IMR-90 (cell line): ENCODE measurements at regions not wholly inside any gene's neighbourhood (a gene's known extent, or its start where the extent isn't known, plus 50 kb on each side); places are given as distances from the start of the nearest gene placed in this dataset.
"Not testable (repeated sequence)": the region's sequence is repeated elsewhere in the genome, so short reads cannot be mapped to it uniquely, and the experiment has no call there.

Source experiments
- ATAC-seq: fragments of 200-7000 bp; cut with Tn5 transposase; 2 replicates; pipeline ENCODE4 v1.9.1; 2020; ENCODE audit warnings: low read depth, mild to moderate bottlenecking, moderate library complexity
- BruUV-seq: library from RNA; stranded (reverse); fragments of 400-500 nt; replicated peaks from 2 replicates; lab custom pipeline; 2021; lab: Mats Ljungman, UMichigan
- CTCF ChIA-PET: fragments of 300-600 bp; formaldehyde crosslinking; extraction: SDS; loops from one replicate; lab custom pipeline; 2021; ENCODE audit warnings: antibody characterized with exemption; lab: Yijun Ruan, JAX
- POLR2A ChIA-PET: fragments of 300-600 bp; sonication (Branson Sonifier 250); formaldehyde crosslinking; loops from one replicate; lab custom pipeline; 2022; ENCODE audit warnings: antibody characterized with exemption; ENCODE audit not compliant: unreplicated experiment; lab: Charles Lee
- DNase-seq: peaks from one replicate; pipeline ENCODE4 v3.0.0; 2013
- H2AFZ ChIP-seq: replicated peaks from 2 replicates; pipeline ENCODE3; 2013; ENCODE audit warnings: low read length, mild to moderate bottlenecking; ENCODE audit not compliant: poor library complexity
- H2AK5ac ChIP-seq: 2 replicates; pipeline ENCODE4 v1.6.1; 2013; ENCODE audit warnings: low read depth, low read length, inconsistent platforms
- H2AK9ac ChIP-seq: replicated peaks from 2 replicates; pipeline ENCODE3; 2013; ENCODE audit warnings: mild to moderate bottlenecking, low read depth, low read length, moderate library complexity; ENCODE audit not compliant: poor library complexity
- H2BK120ac ChIP-seq: 2 replicates; pipeline ENCODE4 v1.6.1; 2013; ENCODE audit warnings: low read depth, low read length, inconsistent platforms
- H2BK15ac ChIP-seq: 3 replicates; pipeline ENCODE4 v1.6.1; 2013; ENCODE audit warnings: low read depth, low read length, inconsistent platforms
- H2BK20ac ChIP-seq: 2 replicates; pipeline ENCODE4 v1.6.1; 2013; ENCODE audit warnings: low read depth, mild to moderate bottlenecking, inconsistent platforms, low read length, moderate library complexity
- H2BK5ac ChIP-seq: 2 replicates; pipeline ENCODE4 v1.6.1; 2013; ENCODE audit warnings: mild to moderate bottlenecking, low read depth, low read length, inconsistent platforms; ENCODE audit not compliant: poor library complexity, severe bottlenecking
- H3K14ac ChIP-seq: replicated peaks from 2 replicates; pipeline ENCODE4 v1.6.1; 2013; ENCODE audit warnings: low read depth, low read length, inconsistent platforms
- H3K18ac ChIP-seq: 2 replicates; pipeline ENCODE4 v1.6.1; 2013; ENCODE audit warnings: low read depth, low read length, control low read depth
- H3K23ac ChIP-seq: 2 replicates; pipeline ENCODE4 v1.6.1; 2013; ENCODE audit warnings: low read depth, low read length, inconsistent platforms
- H3K27ac ChIP-seq: 2 replicates; pipeline ENCODE4 v1.5.1; 2013; ENCODE audit warnings: mild to moderate bottlenecking, control low read depth, low read length; ENCODE audit not compliant: insufficient read depth
- H3K27me3 ChIP-seq: 2 replicates; pipeline ENCODE4 v1.6.1; 2013; ENCODE audit warnings: low read length; ENCODE audit not compliant: control insufficient read depth, insufficient read depth
- H3K36me3 ChIP-seq: 2 replicates; pipeline ENCODE4 v1.6.1; 2013; ENCODE audit warnings: low read length, mixed read lengths; ENCODE audit not compliant: control insufficient read depth, insufficient read depth
- H3K4ac ChIP-seq: 2 replicates; pipeline ENCODE4 v1.6.1; 2013; ENCODE audit warnings: low read depth, low read length, inconsistent platforms
- H3K4me1 ChIP-seq: 2 replicates; pipeline ENCODE4 v1.6.1; 2013; ENCODE audit warnings: low read length, mixed read lengths; ENCODE audit not compliant: control insufficient read depth, insufficient read depth
- H3K4me2 ChIP-seq: 2 replicates; pipeline ENCODE4 v1.6.1; 2013; ENCODE audit warnings: low read depth, mild to moderate bottlenecking, control low read depth, low read length, moderate library complexity
- H3K4me3 ChIP-seq: 2 replicates; pipeline ENCODE4 v1.5.1; 2013; ENCODE audit warnings: low read depth, mild to moderate bottlenecking, control low read depth, low read length, moderate library complexity; ENCODE audit not compliant: insufficient read depth
- H3K56ac ChIP-seq: 2 replicates; pipeline ENCODE4 v1.6.1; 2013; ENCODE audit warnings: low read length, inconsistent platforms; ENCODE audit not compliant: insufficient read depth; ENCODE audit errors: extremely low read depth
- H3K79me1 ChIP-seq, 2 experiments: 2 replicates each; pipeline ENCODE4 v1.6.1; 2013; ENCODE audit warnings: low read length in 2 of 2, inconsistent platforms in 1 of 2, low read depth in 1 of 2
- H3K9ac ChIP-seq: 2 replicates; pipeline ENCODE4 v1.6.1; 2013; ENCODE audit warnings: low read depth, low read length, control low read depth
- H3K9me1 ChIP-seq: 2 replicates; pipeline ENCODE4 v1.6.1; 2013; ENCODE audit warnings: low read length, inconsistent platforms; ENCODE audit not compliant: insufficient read depth
- H3K9me3 ChIP-seq: 2 replicates; pipeline ENCODE4 v1.6.1; 2013; ENCODE audit warnings: low read length; ENCODE audit not compliant: control insufficient read depth, insufficient read depth
- H4K20me1 ChIP-seq: 2 replicates; pipeline ENCODE4 v1.6.1; 2013; ENCODE audit warnings: low read length, inconsistent platforms; ENCODE audit not compliant: insufficient read depth
- H4K5ac ChIP-seq: 2 replicates; pipeline ENCODE4 v1.6.1; 2013; ENCODE audit warnings: mild to moderate bottlenecking, low read depth, low read length, control low read depth
- H4K8ac ChIP-seq, 2 experiments: 2 replicates each; pipeline ENCODE4 v1.6.1; 2013; ENCODE audit warnings: low read depth in 2 of 2, low read length in 2 of 2, control low read depth in 1 of 2, inconsistent platforms in 1 of 2
- H4K91ac ChIP-seq: 2 replicates; pipeline ENCODE4 v1.6.1; 2013; ENCODE audit warnings: low read depth, low read length, inconsistent platforms; ENCODE audit not compliant: insufficient read depth
- WGBS, 2 experiments: methylation state at CpG; one replicate each; pipeline versions ENCODE4 v1.1.5 to v1.1.7; 2013; ENCODE audit warnings: missing lambda C conversion rate in 2 of 2; ENCODE audit not compliant: insufficient read length in 1 of 2; ENCODE audit errors: extremely low coverage in 2 of 2; 5-methylcytosine and 5-hydroxymethylcytosine counted together
- dilution Hi-C: fragments of 300-500 bp; cut with HindIII; formaldehyde crosslinking; loops from one replicate; pipeline ENCODE4 v1.14.3; 2018; ENCODE audit warnings: low sequenced_read_pairs; ENCODE audit not compliant: unreplicated experiment
- in situ Hi-C: fragments of 300-500 bp; cut with MboI; formaldehyde crosslinking; loops from 3 replicates; pipeline ENCODE4 v1.14.3; 2019; ENCODE audit warnings: low sequenced_read_pairs, inconsistent platforms, mixed read lengths
- intact Hi-C: fragments of 100-400 bp; cut with micrococcal nuclease; formaldehyde crosslinking; loops from 2 replicates; pipeline ENCODE4 v1.10.0; 2022

DNA sequence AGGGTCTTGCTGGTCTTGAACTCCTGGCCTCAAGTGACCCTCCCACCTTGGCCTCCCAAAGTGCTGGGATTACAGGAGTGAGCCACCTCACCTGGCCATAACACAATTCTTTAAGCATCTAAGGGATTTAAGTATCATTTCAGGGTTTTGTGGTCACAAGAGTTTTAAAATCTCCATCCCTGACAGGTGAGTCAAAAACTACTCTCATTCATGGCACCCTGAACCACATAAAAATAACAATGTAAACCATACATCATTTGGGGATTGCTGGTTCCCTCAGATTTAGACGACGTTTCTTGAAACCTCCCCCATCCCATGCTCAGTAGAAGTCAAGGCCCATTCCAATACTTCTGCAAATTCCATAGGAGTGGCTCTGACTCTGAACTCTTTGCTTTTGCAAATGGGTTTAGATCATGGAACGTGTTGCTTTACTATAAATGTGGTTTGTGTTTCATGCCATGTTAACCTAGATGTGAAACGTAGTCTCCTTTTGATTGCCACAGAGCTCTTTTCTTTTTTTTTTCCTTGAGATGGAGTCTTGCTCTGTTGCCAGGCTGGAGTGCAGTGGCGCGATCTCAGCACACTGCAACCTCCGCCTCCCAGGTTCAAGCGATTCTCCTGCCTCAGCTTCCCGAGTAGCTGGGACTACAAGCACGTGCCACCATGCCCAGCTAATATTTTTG, 50.1 kb upstream of the IL6ST start:
- H2AK9ac ChIP-seq, H3K56ac ChIP-seq, H3K4me2 ChIP-seq, H3K9me1 ChIP-seq, in situ Hi-C loops, H2BK120ac ChIP-seq, H4K20me1 ChIP-seq, H3K18ac ChIP-seq, H3K14ac ChIP-seq, H3K9ac ChIP-seq, H2AK5ac ChIP-seq, H4K8ac ChIP-seq, H2BK15ac ChIP-seq, H3K9me3 ChIP-seq, H3K4me1 ChIP-seq, H4K91ac ChIP-seq, H3K4me3 ChIP-seq, H3K4ac ChIP-seq, H3K79me1 ChIP-seq, H2AFZ ChIP-seq, H2BK20ac ChIP-seq, intact Hi-C loops, dilution Hi-C loops, H3K27ac ChIP-seq, H2BK5ac ChIP-seq, POLR2A ChIA-PET, H4K5ac ChIP-seq, ATAC-seq, BruUV-seq, DNase-seq, H3K27me3 ChIP-seq, H3K36me3 ChIP-seq, H3K23ac ChIP-seq: not testable (repeated sequence)
- 80% methylated on average over 2 of the region's 10 CpGs; no CpG with 5 or more reads in 1 of the 2 experiments for WGBS, 2 experiments
- CTCF ChIA-PET: interaction anchor here (0.5 kb wide), 1 partner anchor 105 kb away, joined by 3 read pairs; no protein-coding TSS in a partner anchor
